NAMALWA (cell line): ENCODE measurements at regions not wholly inside any gene's neighbourhood (a gene's known extent, or its start where the extent isn't known, plus 50 kb on each side); places are given as distances from the start of the nearest gene placed in this dataset.

Source experiments
- DNase-seq: peaks from one replicate; pipeline ENCODE4 v3.0.0-alpha.2; 2015; ENCODE audit warnings: low spot score

DNA sequence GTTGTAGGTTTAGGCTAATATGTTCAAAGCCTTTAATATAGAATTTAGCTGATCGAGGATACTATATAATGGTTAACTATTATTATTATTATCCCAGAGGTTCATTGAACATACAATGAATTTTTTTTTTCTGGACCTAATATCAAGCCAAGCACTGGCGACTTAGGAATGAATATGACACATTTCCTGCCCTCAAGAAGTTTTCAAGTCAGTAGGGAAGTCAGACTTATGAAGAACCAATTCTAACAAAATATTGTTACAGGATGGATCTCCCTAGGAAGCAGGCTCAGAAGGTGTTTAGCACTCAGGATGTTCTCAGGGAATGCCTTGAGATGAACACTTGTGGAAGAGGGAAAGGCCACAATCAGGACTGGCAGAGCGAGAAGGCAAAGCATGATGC is 211.8 kb upstream of the FGGY start:
- no peak for DNase-seq

GRCh38 chr1:59089036-59089798 is 207.7 kb upstream of the FGGY start:
- DNase-seq, result no peak

DNA sequence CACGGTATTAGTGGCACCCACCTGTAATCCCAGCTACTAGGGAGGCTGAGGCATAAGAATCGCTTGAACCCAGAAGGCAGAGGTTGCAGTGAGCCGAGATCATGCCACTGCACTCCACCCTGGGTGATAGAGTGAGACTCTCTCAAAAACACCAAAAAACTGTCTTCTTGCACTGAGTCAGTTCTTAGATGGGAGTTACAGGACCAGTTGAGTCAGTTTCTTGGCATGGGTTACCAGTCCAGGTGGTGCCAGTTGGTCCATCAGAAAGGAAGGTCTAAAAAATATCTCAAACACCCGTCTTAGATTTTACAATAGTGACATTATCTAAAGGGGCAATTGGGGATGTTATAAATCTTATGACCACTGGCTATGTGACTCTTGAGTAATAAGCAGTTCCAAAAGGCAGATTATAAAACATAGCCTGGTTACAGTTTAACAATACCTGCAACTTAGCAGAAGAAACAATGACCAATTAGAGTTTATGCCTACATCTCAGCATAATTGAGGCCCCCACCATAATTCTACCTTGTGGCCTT is 206.9 kb upstream of the FGGY start:
- DNase-seq, result no peak

GRCh38 chr1:59092126-59092525 is 204.8 kb upstream of the FGGY start:
- DNase-seq, result no peak

DNA sequence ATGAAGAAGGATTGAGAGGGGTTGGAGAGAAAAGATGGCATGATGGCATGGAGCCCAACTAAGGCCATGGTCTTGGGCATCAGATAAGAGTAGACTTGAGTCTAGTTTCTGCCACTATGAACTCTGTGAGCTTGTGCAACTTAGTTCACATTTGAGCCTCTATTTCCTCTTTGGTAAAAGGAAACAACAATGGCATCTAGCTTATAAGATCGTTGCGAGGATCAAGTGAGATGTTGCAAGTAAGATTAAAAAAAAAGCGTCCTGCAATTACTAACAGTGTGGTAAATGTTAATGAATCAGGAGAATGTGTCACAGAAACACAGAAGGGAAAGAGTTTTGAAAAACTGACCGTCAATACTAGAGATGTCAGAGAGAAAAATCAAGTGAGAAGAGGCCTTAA is 202.9 kb upstream of the FGGY start:
- DNase-seq, result no peak

DNA sequence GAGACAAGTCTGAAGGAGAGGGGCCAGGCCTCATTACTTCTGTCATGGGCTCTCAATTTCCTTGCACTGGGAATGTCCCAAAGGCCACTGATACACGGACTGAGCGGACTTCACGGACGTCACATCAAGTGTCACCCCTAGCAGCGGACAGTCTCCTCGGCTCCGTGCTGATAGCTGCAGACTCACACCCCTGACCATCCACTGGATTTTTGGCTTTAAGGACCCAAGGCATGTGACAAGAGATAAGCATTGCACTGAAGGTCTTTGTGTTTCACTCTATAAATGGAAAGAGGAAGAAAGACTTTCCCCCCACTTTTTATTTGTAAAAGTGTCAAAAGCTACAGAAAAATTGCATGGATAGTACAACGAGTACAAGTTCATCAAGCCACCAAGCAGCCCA is 200.4 kb upstream of the FGGY start:
- DNase-seq, result no peak

GRCh38 chr1:59098655-59099054 is 198.2 kb upstream of the FGGY start:
- DNase-seq, result no peak

GRCh38 chr1:59100708-59101374 is 196.1 kb upstream of the FGGY start:
- DNase-seq, result no peak

DNA sequence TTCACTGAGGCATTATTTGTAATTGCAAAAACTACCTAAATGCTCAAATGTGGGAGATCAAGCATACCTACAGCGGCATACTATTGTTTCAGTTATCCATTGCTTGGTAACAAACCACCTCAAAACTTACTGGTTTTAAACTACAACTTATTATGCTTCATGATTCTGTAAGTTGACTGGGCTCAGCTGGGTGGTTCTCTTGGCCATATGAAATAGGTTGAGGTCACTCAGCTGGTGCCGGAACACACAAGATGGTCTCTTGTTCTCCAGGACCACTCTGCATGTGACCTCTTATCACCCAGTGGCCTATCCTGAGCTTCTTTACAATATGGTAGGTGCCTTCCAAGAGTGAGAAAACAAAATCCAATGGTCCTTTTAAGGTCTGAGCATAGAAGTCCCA is 195.4 kb upstream of the FGGY start:
- DNase-seq, result no peak

DNA sequence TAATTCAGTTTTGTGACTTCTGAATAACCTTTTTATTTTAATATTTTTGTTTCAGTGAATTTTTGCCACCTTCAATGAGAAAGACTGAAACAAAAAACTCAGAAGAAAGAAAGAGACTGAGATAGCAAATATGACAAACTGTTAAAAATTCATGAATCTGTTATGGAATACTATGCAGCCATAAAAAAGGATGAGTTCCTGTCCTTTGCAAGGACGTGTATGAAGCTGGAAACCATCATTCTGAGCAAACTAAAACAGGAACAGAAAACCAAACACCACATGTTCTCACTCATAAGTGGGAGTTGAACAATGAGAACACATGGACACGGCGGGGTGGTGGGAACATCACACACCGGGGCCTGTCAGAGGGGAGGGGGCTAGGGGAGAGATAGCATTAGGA is 193.4 kb upstream of the FGGY start:
- no peak for DNase-seq

DNA sequence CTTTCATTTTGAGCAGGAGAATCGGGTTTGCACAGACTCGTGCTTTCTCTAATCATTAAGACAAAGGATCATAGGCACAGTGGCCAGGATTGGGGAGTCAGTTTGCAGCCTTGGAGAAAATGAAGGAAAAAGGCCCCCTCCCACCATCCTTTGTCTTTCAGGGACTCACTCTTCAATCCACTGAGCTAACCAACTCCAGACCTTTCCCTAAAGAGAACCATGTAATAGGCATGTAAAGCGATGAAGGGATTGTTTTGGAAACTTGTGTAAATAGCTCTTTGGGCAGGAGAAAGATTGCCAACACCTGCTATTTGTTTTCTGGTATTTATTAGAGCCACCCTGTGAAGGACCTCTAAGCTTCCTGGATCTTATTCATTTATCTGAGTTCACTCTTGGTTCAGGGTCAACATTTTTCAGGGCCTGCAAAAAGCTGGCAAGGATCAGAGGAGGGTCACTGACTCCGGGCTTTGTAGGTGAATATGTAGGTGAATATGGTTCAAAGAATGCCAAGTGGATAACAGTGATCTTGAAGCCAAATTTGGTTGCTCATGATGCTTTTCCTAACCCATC is 192.6 kb upstream of the FGGY start:
- no peak for DNase-seq

DNA sequence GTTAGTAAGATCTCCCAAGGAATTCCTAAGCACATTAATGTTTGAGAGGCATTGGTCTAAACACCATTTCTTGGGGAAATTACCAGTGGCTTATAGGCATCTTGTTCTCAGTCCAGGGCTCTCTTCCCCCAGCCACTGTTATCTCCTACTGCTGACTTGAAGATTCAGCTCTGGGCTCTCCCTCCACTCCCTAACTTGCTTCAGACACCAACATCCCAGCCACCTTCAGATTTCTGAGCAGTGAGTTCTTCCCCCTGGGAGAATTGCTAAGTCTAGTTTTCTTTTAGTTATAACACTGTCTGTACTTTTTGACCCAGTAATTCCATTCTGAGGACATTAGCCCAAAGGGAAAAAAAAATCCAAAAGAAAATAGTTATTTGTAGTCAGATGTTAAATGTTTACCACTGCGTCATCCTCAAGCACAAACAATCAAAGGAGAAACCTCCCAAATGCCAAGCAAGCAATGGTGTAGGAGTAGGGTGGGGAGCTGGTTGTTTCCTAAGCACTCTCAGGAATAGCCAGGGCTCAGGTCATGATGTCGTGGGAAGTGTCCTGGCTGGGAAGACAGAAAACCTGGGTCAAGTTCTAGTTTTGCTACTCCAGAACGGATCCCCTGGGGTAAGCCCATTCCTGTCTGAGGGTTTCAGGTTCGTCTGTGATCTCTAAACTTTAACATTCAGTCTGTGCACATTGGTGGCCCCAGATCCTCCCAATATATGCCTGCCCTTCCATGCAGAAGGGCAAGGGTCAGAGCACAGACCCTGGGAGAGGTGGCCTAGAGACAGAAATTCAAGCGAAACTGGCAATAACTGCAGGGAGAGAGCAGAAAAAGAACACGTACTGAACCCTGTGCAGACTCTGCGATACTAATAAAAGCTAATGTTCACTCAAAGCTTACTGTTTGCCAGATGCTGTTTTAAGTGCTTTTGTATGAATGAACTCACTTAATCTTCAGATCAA is 191.1 kb upstream of the FGGY start:
- DNase-seq, result no peak

DNA sequence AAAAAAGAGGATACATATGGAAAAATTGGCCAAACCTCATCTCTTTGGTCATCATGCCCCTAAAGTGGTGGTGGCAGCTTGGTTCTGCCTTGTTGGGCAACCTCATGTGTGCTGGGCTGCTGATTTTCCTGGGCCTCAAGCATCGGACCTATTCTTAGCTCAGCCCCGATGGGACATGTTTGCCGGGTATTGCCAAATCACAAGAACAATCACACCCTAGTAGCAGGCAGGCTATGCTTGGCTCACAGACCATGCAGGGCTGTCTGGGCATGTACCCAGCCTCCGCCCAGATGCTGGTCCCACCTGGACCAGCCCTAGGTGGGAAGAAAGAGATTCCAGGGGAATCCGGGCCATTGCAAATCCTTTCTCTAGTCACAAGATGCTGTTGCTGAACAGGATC is 189.4 kb upstream of the FGGY start:
- no peak for DNase-seq

DNA sequence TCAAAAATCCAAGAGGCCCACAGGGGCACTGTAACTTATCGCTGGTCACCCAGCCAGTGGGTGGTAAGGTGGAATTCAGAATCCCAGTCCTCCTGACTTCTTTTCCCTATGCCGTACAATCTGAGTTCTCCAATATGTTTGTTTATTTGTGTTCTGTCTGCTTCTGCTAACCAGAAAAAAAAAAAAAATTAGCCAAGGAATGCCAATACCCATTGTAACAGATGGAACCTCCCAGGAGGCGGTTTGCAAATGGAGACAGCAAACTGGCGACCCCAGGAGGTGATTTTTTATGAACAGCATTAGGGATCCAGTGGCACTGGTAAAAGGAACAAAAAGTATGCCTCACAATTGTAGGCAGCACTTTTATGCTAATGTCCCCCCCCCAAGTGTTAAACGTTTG is 189.0 kb upstream of the FGGY start:
- no peak for DNase-seq

GRCh38 chr1:59108481-59109317 is 188.2 kb upstream of the FGGY start:
- no peak for DNase-seq

DNA sequence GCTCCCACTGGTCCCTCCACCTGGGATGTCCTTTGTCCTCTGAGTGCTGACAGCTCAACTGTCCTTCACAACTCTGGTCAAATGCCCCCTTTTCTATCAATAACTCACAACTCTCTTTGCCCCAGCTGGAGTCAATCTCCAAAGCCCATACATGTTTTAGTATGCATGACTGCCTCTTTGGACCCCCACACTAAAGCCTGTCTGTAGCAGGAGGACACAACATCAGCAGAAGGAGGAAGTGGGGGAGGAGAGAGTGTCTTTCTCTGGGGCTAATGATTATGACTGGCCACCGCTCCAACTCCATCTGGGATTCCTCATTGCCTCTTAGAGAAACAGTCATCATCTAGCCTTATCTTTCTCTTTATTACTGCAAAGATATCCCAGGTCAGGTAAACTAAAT is 186.6 kb upstream of the FGGY start:
- no peak for DNase-seq

GRCh38 chr1:59113876-59114457 is 182.9 kb upstream of the FGGY start:
- no peak for DNase-seq

DNA sequence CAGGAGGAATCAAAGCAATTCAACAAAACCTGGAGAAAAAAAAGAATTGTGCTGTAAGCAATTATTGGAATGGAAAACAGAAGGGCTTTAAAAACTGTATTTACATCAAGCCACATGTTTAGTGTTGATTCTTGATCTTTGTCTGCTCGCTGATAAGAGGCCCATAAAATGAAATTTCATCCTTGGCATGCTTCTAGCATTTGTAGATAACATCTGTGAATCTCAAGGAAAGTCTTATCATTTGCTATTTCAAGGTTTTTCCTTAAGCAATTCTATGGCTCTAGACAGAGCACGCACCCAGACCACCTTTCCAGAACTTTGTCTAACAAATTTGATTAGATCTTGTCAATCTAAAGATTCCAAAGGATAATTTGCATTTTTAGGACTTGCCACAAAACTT is 181.0 kb upstream of the FGGY start:
- DNase-seq, result no peak

- DNase-seq, result no peak
Observed at GRCh38 chr1:59116920-59117542, 179.9 kb upstream of the FGGY start.

DNA sequence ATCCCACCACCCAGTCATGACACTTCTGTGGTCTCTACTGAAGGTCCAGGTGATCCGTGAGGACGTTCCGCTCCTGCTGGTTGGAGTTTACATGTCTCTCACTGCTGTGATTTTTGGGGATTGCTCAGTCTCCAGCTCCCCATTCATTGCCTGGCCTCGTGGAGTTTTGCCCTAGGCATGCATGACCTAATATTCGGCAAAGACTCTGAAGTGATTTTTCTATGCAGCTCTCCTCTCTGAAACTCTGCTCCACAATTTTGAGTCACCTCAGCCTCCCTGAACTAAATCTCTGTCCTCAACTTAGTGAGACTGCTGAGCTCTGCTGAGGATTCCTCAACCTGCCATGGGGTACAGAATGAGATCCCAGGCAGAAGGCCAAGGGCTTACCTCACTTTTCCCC is 174.4 kb upstream of the FGGY start:
- DNase-seq, result no peak
